Renal pelvis (tissue), 1 donor: ENCODE measurements at regions not wholly inside any gene's neighbourhood (a gene's known extent, or its start where the extent isn't known, plus 50 kb on each side); places are given as distances from the start of the nearest gene placed in this dataset.
"Not testable (repeated sequence)": the region's sequence is repeated elsewhere in the genome, so short reads cannot be mapped to it uniquely, and the experiment has no call there.

ENCODE experiments used
- DNase-seq: peaks from one replicate; pipeline ENCODE4 v3.0.0-alpha.2; 2013

GRCh38 chr13:65943024-65943423 is 1287.1 kb downstream of the PCDH9 start:
- no peak for DNase-seq

DNA sequence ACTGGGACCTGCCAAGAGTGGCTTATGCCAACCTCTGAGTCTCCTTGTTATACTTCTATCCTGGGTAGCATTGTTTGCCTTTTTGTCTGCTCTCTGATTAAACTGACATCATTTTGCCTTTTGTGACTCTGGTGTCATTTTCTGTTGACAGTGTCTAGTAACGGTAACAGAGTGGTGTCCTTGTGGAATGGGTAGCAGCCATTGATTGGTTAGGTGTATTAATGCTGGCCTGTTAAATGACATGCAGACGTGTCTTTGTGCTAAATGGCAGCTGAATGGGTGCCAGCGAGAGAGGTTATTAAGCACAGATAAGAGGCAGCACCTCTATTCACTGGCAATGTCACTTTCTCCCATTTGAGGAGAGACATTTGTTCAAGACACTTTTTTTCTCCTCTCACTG is 1289.4 kb downstream of the PCDH9 start:
- no peak for DNase-seq

DNA sequence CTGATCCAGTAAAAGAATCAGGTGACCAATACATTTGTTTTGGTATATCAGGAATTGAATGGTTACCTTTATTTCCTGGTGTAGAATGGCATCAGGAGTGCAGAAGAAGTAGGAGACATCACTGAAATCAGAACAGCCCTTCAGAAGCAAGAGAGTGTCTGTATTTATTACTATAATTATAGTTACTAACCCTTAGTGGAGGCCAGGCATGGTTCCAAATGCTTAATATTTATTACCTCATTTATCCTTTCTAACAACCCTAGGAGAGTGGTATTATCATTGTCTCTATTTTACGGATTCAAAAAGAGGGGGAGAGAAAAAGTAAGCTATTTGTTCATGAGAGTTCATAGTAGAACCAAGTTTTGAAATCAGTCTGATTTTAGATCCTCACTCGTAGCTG is 1292.9 kb downstream of the PCDH9 start:
- no peak for DNase-seq

GRCh38 chr13:65936249-65936648 is 1293.9 kb downstream of the PCDH9 start:
- DNase-seq: no peak

DNA sequence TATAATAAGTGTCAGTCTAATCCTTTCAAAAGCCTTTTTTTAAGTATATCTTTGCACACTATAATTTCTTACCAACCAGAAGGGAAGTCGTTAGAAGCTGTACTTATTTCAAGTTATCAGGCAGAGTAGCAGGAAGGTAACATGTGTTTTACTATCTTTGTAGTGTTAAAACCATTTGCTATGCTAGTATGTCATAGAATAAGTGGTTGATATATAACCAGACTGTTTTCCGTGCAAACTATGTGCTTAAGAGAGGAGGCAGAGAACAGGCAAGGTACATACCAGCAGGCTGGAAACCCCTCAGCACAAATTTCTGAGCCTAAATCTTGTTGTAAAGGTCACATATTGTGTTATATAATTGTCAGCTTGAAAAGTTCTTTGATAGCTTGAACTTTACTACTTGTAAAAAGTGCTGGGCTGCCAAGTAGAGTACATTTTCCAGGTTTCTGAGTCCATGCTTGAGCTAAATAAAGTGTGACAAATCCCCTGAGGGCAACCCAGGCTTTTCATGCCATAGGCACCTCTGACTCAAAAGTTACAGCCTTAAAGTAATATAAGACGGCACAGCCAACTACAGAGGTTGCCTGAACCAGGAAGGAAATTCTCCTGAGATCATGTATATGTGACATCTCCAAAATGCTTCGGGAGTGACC is 1297.4 kb downstream of the PCDH9 start:
- DNase-seq: no peak

DNA sequence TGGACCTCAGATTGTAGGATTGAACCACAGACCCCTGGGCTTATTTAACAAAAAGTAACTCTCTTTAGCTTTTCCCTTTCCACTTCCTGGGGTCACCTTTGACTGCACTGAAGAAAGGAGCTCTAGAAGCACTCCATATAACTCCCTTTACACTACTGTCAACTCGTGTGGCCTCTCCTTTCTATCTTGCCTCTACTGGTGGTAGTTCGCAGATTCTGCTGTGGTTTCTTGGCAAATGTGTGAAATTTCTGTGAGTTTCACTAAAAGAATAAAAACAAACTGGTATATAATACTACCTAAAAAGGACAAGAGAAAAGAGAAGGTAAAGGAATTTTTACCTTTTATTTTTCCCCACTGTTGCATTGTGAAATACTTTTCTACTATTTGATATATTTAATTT is 1298.1 kb downstream of the PCDH9 start:
- no peak for DNase-seq

- no peak for DNase-seq
Observed at GRCh38 chr13:65929436-65929835, 1300.7 kb downstream of the PCDH9 start.

GRCh38 chr13:65926750-65927171 is 1303.4 kb downstream of the PCDH9 start:
- DNase-seq: no peak

GRCh38 chr13:65922846-65923245 is 1307.3 kb downstream of the PCDH9 start:
- not testable (repeated sequence) for DNase-seq

GRCh38 chr13:65921933-65922332 is 1308.2 kb downstream of the PCDH9 start:
- no peak for DNase-seq

DNA sequence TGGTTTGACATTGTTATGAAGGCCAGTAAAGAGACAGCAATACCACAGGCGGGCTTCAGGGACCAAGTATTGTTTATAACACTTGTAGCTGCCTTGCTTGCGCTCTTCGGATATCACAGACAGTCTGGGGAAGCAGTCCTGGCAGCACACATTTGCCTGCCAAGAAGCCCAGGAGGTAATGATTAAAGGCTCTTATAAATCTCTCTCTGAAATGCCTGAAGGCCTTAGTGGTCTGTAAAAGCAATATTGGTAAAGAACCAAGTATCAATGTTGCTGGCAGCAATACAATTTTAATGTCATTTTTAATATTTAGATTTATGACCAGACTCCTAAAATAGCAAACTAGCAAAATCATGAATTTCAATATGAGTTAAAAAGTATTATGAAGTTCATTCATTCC is 1312.4 kb downstream of the PCDH9 start:
- no peak for DNase-seq

GRCh38 chr13:65915195-65915594 is 1314.9 kb downstream of the PCDH9 start:
- DNase-seq: no peak

GRCh38 chr13:65914716-65915115 is 1315.4 kb downstream of the PCDH9 start:
- DNase-seq: no peak

- no peak for DNase-seq
Observed at GRCh38 chr13:65913173-65913572, 1317.0 kb downstream of the PCDH9 start.

DNA sequence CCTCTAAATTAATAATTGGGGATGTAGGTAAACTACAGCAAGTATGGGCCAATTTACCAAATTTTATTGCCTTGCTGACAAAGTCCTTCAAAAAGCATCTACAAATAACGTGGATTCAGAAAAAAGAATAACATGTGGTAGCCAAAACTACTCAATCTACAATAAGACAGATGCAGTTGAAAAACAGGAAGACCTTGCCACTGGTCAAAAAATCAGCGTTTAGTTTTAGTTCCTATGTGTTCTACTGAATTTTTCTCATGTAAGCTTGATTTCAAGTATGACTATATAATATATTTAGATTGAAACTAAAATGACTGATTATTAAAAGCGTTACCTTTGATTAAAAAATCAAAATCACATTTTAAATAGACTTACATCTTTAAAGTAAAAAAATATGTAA is 1317.6 kb downstream of the PCDH9 start:
- DNase-seq: no peak

- DNase-seq: no peak
Observed at GRCh38 chr13:65911546-65912193, 1318.5 kb downstream of the PCDH9 start.

DNA sequence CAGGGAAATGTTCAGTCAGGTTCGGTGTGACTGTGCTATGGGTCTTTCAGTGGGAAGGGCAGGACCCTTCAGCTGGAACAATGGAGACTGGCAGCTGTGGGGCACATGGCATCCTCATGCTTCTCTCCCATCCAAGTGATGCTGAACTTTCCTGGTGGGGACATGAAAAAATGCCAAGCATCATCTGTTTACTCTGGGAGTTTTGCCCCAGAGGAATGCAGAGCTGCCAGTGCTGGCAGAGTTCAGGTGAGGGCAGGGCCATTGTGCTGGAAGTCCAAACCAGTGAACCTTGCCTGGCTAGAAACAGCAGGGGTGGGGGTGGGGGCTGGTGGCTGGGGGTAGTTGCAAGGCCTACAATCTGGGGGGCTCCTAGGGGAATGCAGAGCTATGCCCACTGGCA is 1320.6 kb downstream of the PCDH9 start:
- no peak for DNase-seq

DNA sequence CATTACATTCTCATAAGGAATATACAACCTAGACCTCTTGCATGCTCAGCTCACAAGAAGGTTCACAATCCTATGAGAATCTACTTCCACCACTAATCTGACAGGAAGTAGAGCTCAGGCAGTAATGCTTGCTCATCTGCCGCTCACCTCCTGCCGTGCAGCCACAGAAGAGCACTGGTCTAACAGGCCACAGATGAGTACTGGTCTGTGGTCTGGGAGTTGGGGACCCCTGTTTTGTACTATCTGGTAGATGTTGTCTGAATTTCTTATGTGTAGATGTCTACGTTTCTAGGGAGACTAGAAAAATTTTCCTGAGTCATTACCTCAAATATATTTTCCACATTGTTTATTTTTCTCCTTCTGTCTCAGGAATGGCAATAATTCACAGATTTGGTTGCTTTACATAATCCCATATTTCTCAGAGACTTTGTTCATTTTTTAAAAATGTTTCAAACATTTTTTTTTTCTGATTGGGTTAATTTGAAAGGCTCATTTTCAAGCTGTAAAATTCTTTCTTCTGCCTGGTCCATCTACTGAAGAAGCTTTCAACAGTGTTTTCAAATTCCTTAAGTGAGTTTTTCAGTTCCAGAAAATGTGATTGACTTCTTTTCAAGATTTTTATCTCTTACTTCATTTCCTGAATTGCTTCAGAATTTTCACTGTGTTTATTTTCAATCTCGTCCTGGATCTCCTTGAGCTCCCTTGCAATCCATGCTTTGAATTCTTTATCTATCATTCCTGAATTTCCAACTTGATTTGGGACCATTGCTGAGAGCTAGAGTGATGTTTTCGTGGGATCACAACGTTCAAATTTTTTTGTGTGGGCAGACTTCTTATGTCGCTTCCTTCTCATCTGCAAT is 1322.2 kb downstream of the PCDH9 start:
- no peak for DNase-seq

- DNase-seq: no peak
Observed at GRCh38 chr13:65901723-65902122, 1328.4 kb downstream of the PCDH9 start.

DNA sequence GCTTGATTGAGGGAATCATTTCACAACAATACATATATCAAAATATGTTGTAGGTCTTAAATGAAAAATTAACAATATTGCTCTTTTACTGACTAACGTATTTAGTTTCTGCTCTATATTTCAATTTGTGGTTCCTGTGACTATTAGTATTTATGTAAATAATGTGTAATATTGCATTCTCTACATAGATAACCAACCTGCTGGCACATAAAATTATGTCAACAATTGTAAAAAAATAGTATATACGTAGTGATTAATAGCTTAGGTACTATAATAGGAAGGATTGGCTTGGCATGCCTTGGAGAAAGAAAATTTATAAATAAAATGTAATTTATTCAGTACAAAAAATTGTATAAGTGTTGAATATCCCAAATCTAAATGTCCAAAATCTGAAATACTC is 1336.1 kb downstream of the PCDH9 start:
- no peak for DNase-seq

GRCh38 chr13:65892859-65893258 is 1337.3 kb downstream of the PCDH9 start:
- DNase-seq: no peak

DNA sequence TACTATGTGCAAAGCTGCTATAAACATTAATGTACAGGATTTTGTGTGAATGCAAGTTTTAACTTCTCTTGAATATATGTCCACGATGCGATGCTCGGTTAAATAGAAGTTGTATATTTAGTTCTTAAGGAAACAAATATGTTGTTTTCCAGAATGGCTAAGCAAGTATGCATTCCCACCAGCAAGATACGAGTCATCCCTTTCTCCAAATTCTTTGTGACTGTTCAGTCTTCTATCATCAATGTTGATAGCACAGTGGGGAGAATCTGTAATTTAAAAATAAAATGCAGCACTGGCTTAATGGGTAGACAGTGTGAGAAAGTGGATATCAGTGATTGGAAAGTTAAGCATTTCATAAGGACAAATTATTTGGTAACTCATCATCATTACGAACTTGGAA is 1340.8 kb downstream of the PCDH9 start:
- no peak for DNase-seq

DNA sequence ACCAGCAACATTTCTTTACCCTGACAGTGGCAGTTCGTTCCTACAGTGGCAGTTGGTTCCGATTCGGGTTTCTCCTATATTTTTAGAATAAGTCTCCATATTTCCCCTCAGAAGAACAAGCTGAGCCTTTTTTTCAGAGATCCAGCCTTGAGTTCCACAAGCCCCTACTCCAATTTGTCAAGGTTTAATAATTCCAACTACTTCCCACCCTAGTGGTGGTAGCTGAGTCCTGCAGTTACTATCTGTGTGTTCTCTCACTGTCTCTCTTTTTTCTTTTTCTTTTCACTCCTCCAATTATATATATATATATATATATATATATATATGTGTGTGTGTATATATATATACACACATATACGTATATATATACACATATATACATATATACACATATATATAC is 1347.3 kb downstream of the PCDH9 start:
- no peak for DNase-seq
